NCI-H1436 treated with DMSO at 0.1 percent for 48 hours (cell line): ENCODE measurements at regions not wholly inside any gene's neighbourhood (a gene's known extent, or its start where the extent isn't known, plus 50 kb on each side); places are given as distances from the start of the nearest gene placed in this dataset.
A peak's percentile ranks its signal among the peaks of the same experiment; 100 is the strongest.

Experiments used
- DNase-seq: peaks from one replicate; lab custom pipeline; 2025; lab: John Stamatoyannopoulos, UW

DNA sequence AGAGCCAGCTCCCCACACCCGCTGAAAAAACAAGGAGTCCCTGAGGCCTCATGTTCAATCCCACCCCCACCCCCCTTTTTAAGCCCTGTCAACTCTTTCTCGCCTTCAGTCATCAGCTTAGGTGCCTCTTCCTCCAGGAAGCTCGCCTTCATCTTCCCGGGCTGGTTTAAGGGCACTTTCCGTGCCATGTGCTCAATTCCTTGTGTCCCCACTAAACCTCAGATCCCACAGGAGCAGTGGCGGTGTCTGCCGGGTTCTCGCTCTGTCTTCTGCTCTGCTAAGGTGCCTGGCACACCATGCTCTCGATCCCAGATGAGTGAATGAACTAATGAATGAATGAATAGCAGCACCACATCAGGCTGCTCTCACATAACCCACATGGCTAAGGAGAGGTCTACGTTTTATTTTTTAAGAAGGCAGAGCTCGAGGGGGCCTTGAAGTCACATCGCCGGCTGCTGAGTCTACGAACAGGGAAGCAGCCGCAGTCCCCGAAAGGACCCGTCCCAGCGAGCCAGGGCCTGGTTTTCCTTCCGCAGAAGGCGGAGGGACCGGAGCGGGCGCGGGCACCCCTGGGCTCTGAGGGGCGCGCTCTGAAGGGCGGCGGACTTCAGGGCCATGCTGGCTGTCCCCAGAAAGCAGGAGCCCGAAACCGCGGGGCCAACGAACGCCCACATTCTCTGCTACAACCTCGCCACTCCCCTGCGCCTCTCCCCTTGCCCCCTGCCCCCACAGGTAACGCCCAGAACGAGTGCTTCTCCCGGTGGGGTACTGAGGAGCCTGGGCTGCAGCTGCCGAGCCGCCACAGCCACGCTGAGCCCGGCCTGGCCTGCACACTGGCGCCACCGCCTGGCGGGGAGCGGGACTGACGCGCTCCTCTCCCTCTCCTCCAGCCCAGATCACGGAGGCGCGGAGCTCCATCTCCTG, 73.4 kb upstream of the KCNMA1 start:
- DNase-seq, result peak; percentile 19

DNA sequence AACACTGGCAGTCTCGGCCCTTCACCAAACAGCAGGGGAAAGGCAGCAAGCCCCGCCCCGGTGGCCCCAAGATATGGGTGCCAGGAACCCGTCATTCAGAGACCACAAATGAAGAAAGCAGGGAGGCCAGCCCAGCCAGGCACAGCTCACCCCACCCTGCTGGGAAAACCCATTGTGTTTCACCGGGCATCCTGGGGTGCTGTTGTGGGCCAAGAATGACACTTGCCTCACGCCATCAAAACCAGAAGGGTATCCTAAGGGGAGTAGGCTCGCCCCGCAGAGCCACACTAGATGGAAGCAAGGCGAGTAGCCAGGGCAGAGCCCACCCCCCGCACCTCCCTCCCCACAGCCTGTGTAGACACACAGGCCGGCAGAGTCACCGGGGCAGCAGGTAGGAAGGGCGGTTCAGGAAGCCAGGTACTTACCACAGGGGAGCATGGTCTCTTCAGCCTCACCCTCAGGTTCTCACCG, 72.5 kb upstream of the KCNMA1 start:
- DNase-seq, result no peak

- no peak for DNase-seq
Measured at GRCh38 chr10:77707570-77707969, 70.0 kb upstream of the KCNMA1 start.

DNA sequence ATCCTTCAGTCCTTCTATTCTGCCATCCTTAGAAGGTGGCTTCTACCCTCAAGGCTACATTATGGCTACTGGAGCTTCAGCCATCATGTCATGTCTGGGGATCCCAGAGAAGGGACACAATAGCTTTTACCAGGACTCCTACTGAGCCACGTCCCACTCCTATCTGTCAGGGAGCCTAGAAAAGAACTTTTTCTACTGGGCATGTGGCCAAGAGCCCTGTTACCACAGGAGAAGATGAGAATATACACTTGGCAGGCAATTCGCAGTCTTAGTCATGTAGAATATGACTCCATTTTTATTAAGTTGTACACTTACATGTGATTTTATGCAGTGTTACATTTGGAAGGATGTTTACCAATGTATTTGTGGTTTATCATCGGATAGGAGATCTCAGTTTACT, 64.6 kb upstream of the KCNMA1 start:
- DNase-seq, result no peak

DNA sequence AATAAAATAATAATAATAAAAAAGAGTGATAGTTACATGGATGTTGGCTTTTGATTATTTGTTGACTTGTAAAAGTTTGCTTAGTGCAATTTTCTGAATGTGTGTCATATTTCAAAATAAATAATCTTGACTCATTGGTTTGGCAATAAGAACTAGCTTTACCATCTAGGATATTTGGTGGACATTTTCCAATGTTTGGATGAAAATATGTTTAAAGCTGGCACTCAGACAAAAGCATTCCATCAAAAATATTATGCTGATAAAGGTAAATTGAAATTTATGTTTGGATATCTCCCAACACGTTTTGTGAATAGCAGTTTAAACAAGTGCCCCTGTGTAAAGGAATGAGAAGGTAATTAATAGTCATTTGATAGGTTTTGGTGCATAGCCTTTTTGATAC, 62.5 kb upstream of the KCNMA1 start:
- DNase-seq, result no peak

DNA sequence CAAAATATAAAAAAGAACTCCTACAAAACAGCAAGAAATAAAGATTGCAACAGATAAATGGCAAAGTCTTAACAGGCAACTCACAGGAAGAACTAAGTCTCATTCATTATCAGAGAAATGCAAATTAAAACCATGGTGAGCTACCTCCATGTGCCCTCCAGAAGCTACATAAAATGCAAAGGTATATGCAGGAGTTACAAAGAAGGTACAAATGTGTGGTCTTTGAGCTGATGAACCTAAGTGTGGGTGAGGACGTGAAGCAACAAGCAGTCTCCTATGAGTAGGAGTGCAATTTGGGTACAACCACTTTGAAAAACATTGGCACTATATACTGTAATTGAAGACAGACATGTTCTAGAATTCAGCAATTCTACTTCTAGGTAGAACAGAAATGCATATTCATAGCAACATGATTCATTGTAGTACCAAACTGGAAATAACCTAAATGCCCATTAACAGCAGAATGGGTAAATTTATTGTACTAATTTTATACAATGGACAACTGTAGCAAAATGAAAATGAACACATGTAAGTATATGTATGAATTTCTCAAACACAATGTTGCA, 61.6 kb upstream of the KCNMA1 start:
- DNase-seq, result no peak

- DNase-seq, result no peak
Measured at GRCh38 chr10:77698267-77698931, 60.8 kb upstream of the KCNMA1 start.

GRCh38 chr10:77696584-77696983, 59.0 kb upstream of the KCNMA1 start:
- no peak for DNase-seq

GRCh38 chr10:77695186-77695585, 57.6 kb upstream of the KCNMA1 start:
- DNase-seq, result no peak

- no peak for DNase-seq
Measured at GRCh38 chr10:77692782-77693181, 55.2 kb upstream of the KCNMA1 start.

DNA sequence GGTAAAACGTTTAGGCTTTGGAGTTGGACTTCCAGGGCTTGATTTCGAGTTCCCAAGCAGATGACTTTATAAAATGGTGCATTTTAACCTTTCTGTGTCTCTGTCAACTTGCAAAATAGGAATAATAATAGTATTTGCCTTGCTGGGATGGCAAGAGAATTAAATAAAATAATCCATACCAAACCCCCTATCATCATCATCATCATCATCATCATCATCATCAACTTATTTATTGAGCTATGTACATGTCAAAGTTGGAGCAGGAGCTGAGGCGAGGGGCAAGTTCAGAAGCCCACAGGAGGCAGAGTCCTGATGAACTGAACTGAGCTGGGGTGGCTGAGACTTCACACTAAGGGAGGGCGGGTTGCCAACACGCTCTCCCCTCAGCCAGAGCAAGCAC, 51.7 kb upstream of the KCNMA1 start:
- no peak for DNase-seq

DNA sequence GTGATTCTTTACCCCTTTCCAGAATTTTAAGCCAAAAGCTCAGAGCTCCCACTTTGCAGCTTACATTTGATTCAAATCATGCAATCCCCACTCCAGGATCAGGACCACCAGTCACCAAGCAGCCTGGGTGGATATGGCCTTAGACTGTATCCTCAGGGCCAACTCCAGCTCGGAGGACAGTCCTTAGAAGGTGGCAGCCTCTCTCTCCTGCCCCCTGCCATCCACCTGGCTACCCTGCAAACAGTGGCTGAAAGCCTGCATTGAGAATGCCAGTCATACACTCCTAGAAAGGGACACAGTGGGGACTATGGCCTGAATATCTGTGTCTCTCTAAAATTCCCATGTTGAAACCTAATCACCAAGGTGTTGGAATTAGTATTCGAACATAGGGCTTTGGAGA, 50.0 kb upstream of the KCNMA1 start:
- DNase-seq, result no peak
